ENCODE measurements at regions not wholly inside any gene's neighbourhood (a gene's known extent, or its start where the extent isn't known, plus 50 kb on each side); places are given as distances from the start of the nearest gene placed in this dataset.

- H3K4me1 ChIP-seq (ENCODE audit: insufficient read depth) = no peaks in the 10 kb centered on the region
- no peaks in the 10 kb centered on the region for H3K79me2 ChIP-seq (replicated peaks; ENCODE audit: insufficient read depth)
- no peak for TF ChIP-seq CREB1 (CRISPR knock-in tag; IDR thresholded peaks at IDR 0.05; ENCODE audit: low read depth)
- no peak for TF ChIP-seq JUNB (IDR thresholded peaks at IDR 0.05; ENCODE audit: unreplicated experiment)
- TF ChIP-seq ZNF114 (CRISPR knock-in tag; IDR thresholded peaks at IDR 0.05) = no peak
- no peak for TF ChIP-seq ZNF462 (CRISPR knock-in tag; IDR thresholded peaks at IDR 0.05)
- TF ChIP-seq EZH2 (IDR thresholded peaks at IDR 0.05; ENCODE audit: low read depth, unreplicated experiment) = no peak
- TF ChIP-seq POLR2AphosphoS5 (IDR thresholded peaks at IDR 0.05; ENCODE audit: low read depth) = no peak
- no peak for TF ChIP-seq STAT1 (IDR thresholded peaks at IDR 0.05; ENCODE audit: unreplicated experiment)
- no peak for TF ChIP-seq EZH2phosphoT487 (IDR thresholded peaks at IDR 0.05; ENCODE audit: unreplicated experiment)
- TF ChIP-seq NANOG (IDR thresholded peaks at IDR 0.05; ENCODE audit: borderline replicate concordance) = no peak
- no peak for TF ChIP-seq ETS1 (IDR thresholded peaks at IDR 0.05)
- no peak for TF ChIP-seq ZNF331 (CRISPR knock-in tag; IDR thresholded peaks at IDR 0.05; ENCODE audit: low read depth)
- TF ChIP-seq, protein P1, sequence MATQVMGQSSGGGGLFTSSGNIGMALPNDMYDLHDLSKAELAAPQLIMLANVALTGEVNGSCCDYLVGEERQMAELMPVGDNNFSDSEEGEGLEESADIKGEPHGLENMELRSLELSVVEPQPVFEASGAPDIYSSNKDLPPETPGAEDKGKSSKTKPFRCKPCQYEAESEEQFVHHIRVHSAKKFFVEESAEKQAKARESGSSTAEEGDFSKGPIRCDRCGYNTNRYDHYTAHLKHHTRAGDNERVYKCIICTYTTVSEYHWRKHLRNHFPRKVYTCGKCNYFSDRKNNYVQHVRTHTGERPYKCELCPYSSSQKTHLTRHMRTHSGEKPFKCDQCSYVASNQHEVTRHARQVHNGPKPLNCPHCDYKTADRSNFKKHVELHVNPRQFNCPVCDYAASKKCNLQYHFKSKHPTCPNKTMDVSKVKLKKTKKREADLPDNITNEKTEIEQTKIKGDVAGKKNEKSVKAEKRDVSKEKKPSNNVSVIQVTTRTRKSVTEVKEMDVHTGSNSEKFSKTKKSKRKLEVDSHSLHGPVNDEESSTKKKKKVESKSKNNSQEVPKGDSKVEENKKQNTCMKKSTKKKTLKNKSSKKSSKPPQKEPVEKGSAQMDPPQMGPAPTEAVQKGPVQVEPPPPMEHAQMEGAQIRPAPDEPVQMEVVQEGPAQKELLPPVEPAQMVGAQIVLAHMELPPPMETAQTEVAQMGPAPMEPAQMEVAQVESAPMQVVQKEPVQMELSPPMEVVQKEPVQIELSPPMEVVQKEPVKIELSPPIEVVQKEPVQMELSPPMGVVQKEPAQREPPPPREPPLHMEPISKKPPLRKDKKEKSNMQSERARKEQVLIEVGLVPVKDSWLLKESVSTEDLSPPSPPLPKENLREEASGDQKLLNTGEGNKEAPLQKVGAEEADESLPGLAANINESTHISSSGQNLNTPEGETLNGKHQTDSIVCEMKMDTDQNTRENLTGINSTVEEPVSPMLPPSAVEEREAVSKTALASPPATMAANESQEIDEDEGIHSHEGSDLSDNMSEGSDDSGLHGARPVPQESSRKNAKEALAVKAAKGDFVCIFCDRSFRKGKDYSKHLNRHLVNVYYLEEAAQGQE (IDR thresholded peaks at IDR 0.05; ENCODE audit: unreplicated experiment) = no peak
- no peak for TF ChIP-seq CTCF (conservative IDR thresholded peaks at IDR 0.05; ENCODE audit: low read depth in 2 of 2)
- no peak overlapping the region for H3K27ac Mint-ChIP-seq
- no peaks in the 10 kb centered on the region for H3K27me3 ChIP-seq (ENCODE audit: insufficient read depth)
- no peaks in the 10 kb centered on the region for H3K36me3 Mint-ChIP-seq (ENCODE audit: low read depth)
- H3K4me3 ChIP-seq = no peak overlapping the region
- ATAC-seq (no peak), DNase-seq (ENCODE audit: low spot score) (no peak)
- no peaks in the 10 kb centered on the region for H3K9me2 ChIP-seq (ENCODE audit: insufficient read depth)
- peaks cover 3% of the 10 kb centered on the region; the same call in 1 of the 3 replicates for H3K9me3 Mint-ChIP-seq
- H3K27me3 Mint-ChIP-seq (ENCODE audit: insufficient read depth, low read depth, poor library complexity) = peaks cover 3% of the 10 kb centered on the region
- no peaks in the 10 kb centered on the region for H3F3A ChIP-seq (replicated peaks; ENCODE audit: low read depth)
- H3K4me3 Mint-ChIP-seq = no peak overlapping the region
- peaks cover 19% of the 10 kb centered on the region; the same call in 2 of the 3 replicates for H3K4me1 Mint-ChIP-seq
- H4K20me1 ChIP-seq (replicated peaks; ENCODE audit: insufficient read depth) = no peaks in the 10 kb centered on the region
- H3K27ac ChIP-seq (ENCODE audit: low read depth) = no peak overlapping the region
- H3K36me3 ChIP-seq (ENCODE audit: insufficient read depth) = no peaks in the 10 kb centered on the region
- H3K4me2 ChIP-seq = no peak overlapping the region
- peak overlapping the region; percentile 89 for H2AFZ ChIP-seq
Measured at GRCh38 chr6:15735567-15736265, 72.9 kb upstream of the DTNBP1 start.
